ENCODE measurements at regions not wholly inside any gene's neighbourhood (a gene's known extent, or its start where the extent isn't known, plus 50 kb on each side); places are given as distances from the start of the nearest gene placed in this dataset.
"Not testable (repeated sequence)": the region's sequence is repeated elsewhere in the genome, so short reads cannot be mapped to it uniquely, and the experiment has no call there.

- TF ChIP-seq EZH2 (IDR thresholded peaks at IDR 0.05; ENCODE audit: borderline replicate concordance, low read length), result no peak
- TF ChIP-seq CTCF (IDR thresholded peaks at IDR 0.05; ENCODE audit: low read length), result no peak
- Histone ChIP-seq H3K4me1 (ENCODE audit: insufficient read depth, low read length, severe bottlenecking) (no peaks in the 10 kb centered on the region), H3K9me2 (ENCODE audit: low read depth, low read length) (no peaks in the 10 kb centered on the region), H3K4me2 (ENCODE audit: low read length) (no peak overlapping the region), H2AFZ (ENCODE audit: low read length) (no peak overlapping the region), H3F3A (ENCODE audit: insufficient read depth, low read length) (no peaks in the 10 kb centered on the region), H3K27ac (ENCODE audit: low read depth, low read length, poor library complexity, severe bottlenecking) (no peak overlapping the region), H3K79me2 (ENCODE audit: insufficient read depth, low read length) (no peaks in the 10 kb centered on the region), H3K36me3 (ENCODE audit: insufficient read depth, low read length) (no peaks in the 10 kb centered on the region), H3K4me3 (ENCODE audit: low read depth, low read length, poor library complexity, severe bottlenecking) (no peak overlapping the region), H4K20me1 (ENCODE audit: insufficient read depth, low read length) (no peaks in the 10 kb centered on the region), H3K27me3 (ENCODE audit: insufficient read depth, low read length) (no peaks in the 10 kb centered on the region), H3K9ac (ENCODE audit: low read length) (no peak overlapping the region), H3K9me3 (ENCODE audit: low read length) (no peaks in the 10 kb centered on the region)
These were observed 80.1 kb downstream of the UTRN start for GRCh38 chr6:144365271-144365670.

- H4K20me1 ChIP-seq (ENCODE audit: insufficient read depth, low read length); H3K4me3 ChIP-seq (ENCODE audit: low read depth, low read length, poor library complexity, severe bottlenecking); H3F3A ChIP-seq (ENCODE audit: insufficient read depth, low read length); H3K27ac ChIP-seq (ENCODE audit: low read depth, low read length, poor library complexity, severe bottlenecking); H3K4me2 ChIP-seq (ENCODE audit: low read length); H3K27me3 ChIP-seq (ENCODE audit: insufficient read depth, low read length); H3K9me3 ChIP-seq (ENCODE audit: low read length); H3K36me3 ChIP-seq (ENCODE audit: insufficient read depth, low read length); H2AFZ ChIP-seq (ENCODE audit: low read length); H3K79me2 ChIP-seq (ENCODE audit: insufficient read depth, low read length); H3K9ac ChIP-seq (ENCODE audit: low read length); H3K9me2 ChIP-seq (ENCODE audit: low read depth, low read length); H3K4me1 ChIP-seq (ENCODE audit: insufficient read depth, low read length, severe bottlenecking): not testable (repeated sequence)
These were observed 84.6 kb downstream of the UTRN start for GRCh38 chr6:144369696-144370095.

GRCh38 chr6:144372116-144372515, 87.0 kb downstream of the UTRN start:
- Histone ChIP-seq H3K27me3 (ENCODE audit: insufficient read depth, low read length) (no peaks in the 10 kb centered on the region), H3K4me2 (ENCODE audit: low read length) (no peak overlapping the region), H3K9me2 (ENCODE audit: low read depth, low read length) (no peaks in the 10 kb centered on the region), H4K20me1 (ENCODE audit: insufficient read depth, low read length) (no peaks in the 10 kb centered on the region), H3K36me3 (ENCODE audit: insufficient read depth, low read length) (no peaks in the 10 kb centered on the region), H3F3A (ENCODE audit: insufficient read depth, low read length) (no peaks in the 10 kb centered on the region), H3K79me2 (ENCODE audit: insufficient read depth, low read length) (no peaks in the 10 kb centered on the region), H2AFZ (ENCODE audit: low read length) (no peak overlapping the region), H3K27ac (ENCODE audit: low read depth, low read length, poor library complexity, severe bottlenecking) (no peak overlapping the region), H3K9me3 (ENCODE audit: low read length) (no peaks in the 10 kb centered on the region), H3K9ac (ENCODE audit: low read length) (no peak overlapping the region), H3K4me3 (ENCODE audit: low read depth, low read length, poor library complexity, severe bottlenecking) (no peak overlapping the region), H3K4me1 (ENCODE audit: insufficient read depth, low read length, severe bottlenecking) (no peaks in the 10 kb centered on the region)
- no peak for TF ChIP-seq CTCF (IDR thresholded peaks at IDR 0.05; ENCODE audit: low read length)
- no peak for TF ChIP-seq EZH2 (IDR thresholded peaks at IDR 0.05; ENCODE audit: borderline replicate concordance, low read length)

All from OCI-LY1 (cell line).